ENCODE measurements at regions not wholly inside any gene's neighbourhood (a gene's known extent, or its start where the extent isn't known, plus 50 kb on each side); places are given as distances from the start of the nearest gene placed in this dataset.

GRCh38 chr1:157219182-157219581 is 81.0 kb upstream of the ETV3 start:
- TF ChIP-seq CTCF (IDR thresholded peaks at IDR 0.05): no peak
- no peak for TF ChIP-seq POLR2AphosphoS5 (IDR thresholded peaks at IDR 0.05)

Measured in upper lobe of left lung (tissue), 4 donors.